ENCODE measurements at regions not wholly inside any gene's neighbourhood (a gene's known extent, or its start where the extent isn't known, plus 50 kb on each side); places are given as distances from the start of the nearest gene placed in this dataset.
A peak's percentile ranks its signal among the peaks of the same experiment; 100 is the strongest.
"Not testable (repeated sequence)": the region's sequence is repeated elsewhere in the genome, so short reads cannot be mapped to it uniquely, and the experiment has no call there.

GRCh38 chr2:47295131-47295980 lies 73.8 kb upstream of the EPCAM start:
- DNase-seq: no peak

GRCh38 chr2:47293976-47294375 lies 75.1 kb upstream of the EPCAM start:
- no peak for DNase-seq

- no peak for DNase-seq
Observed at GRCh38 chr2:47288864-47289263, 80.2 kb upstream of the EPCAM start.

GRCh38 chr2:47283659-47284058 lies 85.5 kb upstream of the EPCAM start:
- DNase-seq: no peak

GRCh38 chr2:47282621-47283272 lies 86.4 kb upstream of the EPCAM start:
- no peak for DNase-seq

GRCh38 chr2:47279525-47279924 lies 89.6 kb upstream of the EPCAM start:
- DNase-seq: not testable (repeated sequence)

- no peak for DNase-seq
Observed at GRCh38 chr2:47277987-47278386, 91.1 kb upstream of the EPCAM start.

- no peak for DNase-seq
Observed at GRCh38 chr2:47277187-47277586, 91.9 kb upstream of the EPCAM start.

- DNase-seq: no peak
Observed at GRCh38 chr2:47276061-47276460, 93.0 kb upstream of the EPCAM start.

GRCh38 chr2:47274054-47274782 lies 94.9 kb upstream of the EPCAM start:
- DNase-seq: no peak

- DNase-seq: no peak
Observed at GRCh38 chr2:47272905-47273758, 96.0 kb upstream of the EPCAM start.

- DNase-seq: peak; percentile 31
Observed at GRCh38 chr2:47272031-47272864, 95.9 kb upstream of the CALM2 start.

- DNase-seq: peak; percentile 69
Observed at GRCh38 chr2:47271054-47272000, 95.0 kb upstream of the CALM2 start.

GRCh38 chr2:47270421-47270820 lies 94.1 kb upstream of the CALM2 start:
- no peak for DNase-seq

- DNase-seq: no peak
Observed at GRCh38 chr2:47269316-47270232, 93.3 kb upstream of the CALM2 start.

- DNase-seq: no peak
Observed at GRCh38 chr2:47267711-47268086, 91.4 kb upstream of the CALM2 start.

GRCh38 chr2:47266939-47267710 lies 90.8 kb upstream of the CALM2 start:
- no peak for DNase-seq

GRCh38 chr2:47265751-47266231 lies 89.5 kb upstream of the CALM2 start:
- DNase-seq: no peak

- no peak for DNase-seq
Observed at GRCh38 chr2:47265158-47265557, 88.8 kb upstream of the CALM2 start.

Measured in DMS79 treated with DMSO at 0.1 percent for 48 hours (cell line).